K562 (cell line): ENCODE measurements at regions not wholly inside any gene's neighbourhood (a gene's known extent, or its start where the extent isn't known, plus 50 kb on each side); places are given as distances from the start of the nearest gene placed in this dataset.

ENCODE experiments used
- BRD9 ChIP-seq: fragments of 450-650 bp; IDR thresholded peaks from 2 replicates; pipeline ENCODE4 v1.6.1; 2018; ENCODE audit warnings: low read depth; ENCODE audit not compliant: partially characterized antibody
- MAFF ChIP-seq: IDR thresholded peaks from 2 replicates; pipeline ENCODE4 v1.6.1; 2012; ENCODE audit warnings: low read length, improper control_type of control experiment
- MAFK ChIP-seq: IDR thresholded peaks from 2 replicates; pipeline ENCODE4 v1.6.1; 2011; ENCODE audit warnings: low read length, improper control_type of control experiment
- NCOA1 ChIP-seq: fragments of 450-650 bp; IDR thresholded peaks from 2 replicates; pipeline ENCODE4 v1.6.1; 2016; ENCODE audit warnings: low read depth
- ZNF282 ChIP-seq: sonication (generic); formaldehyde crosslinking; IDR thresholded peaks from 2 replicates; pipeline ENCODE4 v1.8.1; 2023; ENCODE audit warnings: missing genetic modification reagents
- ZNF444 ChIP-seq: fragments of 250-450 bp; sonication (Bioruptor Pico); IDR thresholded peaks from 2 replicates; pipeline ENCODE4 v1.4.0; 2020; ENCODE audit warnings: mild to moderate bottlenecking, moderate library complexity
- ZNF77 ChIP-seq: fragments of 250-450 bp; sonication (Bioruptor Pico); IDR thresholded peaks from 2 replicates; pipeline ENCODE4 v1.5.0; 2020
- ZNF778 ChIP-seq: fragments of 450-650 bp; formaldehyde crosslinking; IDR thresholded peaks from 2 replicates; pipeline ENCODE4 v1.4.0; 2020; ENCODE audit warnings: mild to moderate bottlenecking, moderate library complexity
- TF ChIP-seq, protein P1 (sequence below): fragments of 450-650 bp; IDR thresholded peaks from 2 replicates; pipeline ENCODE4 v1.6.1; 2016; ENCODE audit warnings: mild to moderate bottlenecking
- TF ChIP-seq, protein P2 (sequence below): sonication (generic); formaldehyde crosslinking; IDR thresholded peaks from 2 replicates; pipeline ENCODE4 v1.8.0; 2022; ENCODE audit warnings: mild to moderate bottlenecking, low read depth, missing genetic modification reagents

DNA sequence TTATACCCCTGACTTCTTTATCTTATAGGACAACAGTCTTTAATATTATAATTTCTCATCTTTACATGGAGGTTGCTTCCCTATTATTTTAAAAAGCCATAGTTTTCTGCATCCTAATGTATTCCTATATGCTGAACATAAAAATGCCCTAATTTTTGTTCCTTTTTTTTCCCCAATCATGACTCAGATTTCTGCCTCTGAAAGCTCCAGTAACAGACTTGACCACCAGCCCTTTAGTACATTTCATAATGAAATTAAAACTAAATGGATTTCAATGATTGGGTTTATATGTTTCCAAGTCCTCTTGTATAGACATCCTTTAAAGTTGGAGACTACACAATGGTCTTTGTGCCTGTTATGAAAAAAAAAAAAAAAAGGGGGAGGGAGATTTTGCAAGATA is 712.5 kb downstream of the DIAPH3 start (continued):
- TF ChIP-seq, protein P1, sequence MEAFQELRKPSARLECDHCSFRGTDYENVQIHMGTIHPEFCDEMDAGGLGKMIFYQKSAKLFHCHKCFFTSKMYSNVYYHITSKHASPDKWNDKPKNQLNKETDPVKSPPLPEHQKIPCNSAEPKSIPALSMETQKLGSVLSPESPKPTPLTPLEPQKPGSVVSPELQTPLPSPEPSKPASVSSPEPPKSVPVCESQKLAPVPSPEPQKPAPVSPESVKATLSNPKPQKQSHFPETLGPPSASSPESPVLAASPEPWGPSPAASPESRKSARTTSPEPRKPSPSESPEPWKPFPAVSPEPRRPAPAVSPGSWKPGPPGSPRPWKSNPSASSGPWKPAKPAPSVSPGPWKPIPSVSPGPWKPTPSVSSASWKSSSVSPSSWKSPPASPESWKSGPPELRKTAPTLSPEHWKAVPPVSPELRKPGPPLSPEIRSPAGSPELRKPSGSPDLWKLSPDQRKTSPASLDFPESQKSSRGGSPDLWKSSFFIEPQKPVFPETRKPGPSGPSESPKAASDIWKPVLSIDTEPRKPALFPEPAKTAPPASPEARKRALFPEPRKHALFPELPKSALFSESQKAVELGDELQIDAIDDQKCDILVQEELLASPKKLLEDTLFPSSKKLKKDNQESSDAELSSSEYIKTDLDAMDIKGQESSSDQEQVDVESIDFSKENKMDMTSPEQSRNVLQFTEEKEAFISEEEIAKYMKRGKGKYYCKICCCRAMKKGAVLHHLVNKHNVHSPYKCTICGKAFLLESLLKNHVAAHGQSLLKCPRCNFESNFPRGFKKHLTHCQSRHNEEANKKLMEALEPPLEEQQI = no peak
- TF ChIP-seq ZNF444 (CRISPR knock-in tag) (no peak), NCOA1 (no peak), ZNF77 (no peak), MAFK (no peak), BRD9 (no peak), ZNF778 (CRISPR knock-in tag) (no peak), MAFF (no peak), ZNF282 (CRISPR knock-in tag) (no peak)
- TF ChIP-seq, protein P2, sequence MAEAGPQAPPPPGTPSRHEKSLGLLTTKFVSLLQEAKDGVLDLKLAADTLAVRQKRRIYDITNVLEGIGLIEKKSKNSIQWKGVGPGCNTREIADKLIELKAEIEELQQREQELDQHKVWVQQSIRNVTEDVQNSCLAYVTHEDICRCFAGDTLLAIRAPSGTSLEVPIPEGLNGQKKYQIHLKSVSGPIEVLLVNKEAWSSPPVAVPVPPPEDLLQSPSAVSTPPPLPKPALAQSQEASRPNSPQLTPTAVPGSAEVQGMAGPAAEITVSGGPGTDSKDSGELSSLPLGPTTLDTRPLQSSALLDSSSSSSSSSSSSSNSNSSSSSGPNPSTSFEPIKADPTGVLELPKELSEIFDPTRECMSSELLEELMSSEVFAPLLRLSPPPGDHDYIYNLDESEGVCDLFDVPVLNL (CRISPR knock-in tag) = no peak
- TF ChIP-seq, all 486 proteins: peak for 0
